AG09319 (cell line): ENCODE measurements at regions not wholly inside any gene's neighbourhood (a gene's known extent, or its start where the extent isn't known, plus 50 kb on each side); places are given as distances from the start of the nearest gene placed in this dataset.
A peak's percentile ranks its signal among the peaks of the same experiment; 100 is the strongest.

Source experiments
- DNase-seq: peaks from one replicate; pipeline ENCODE4 v3.0.0-alpha.2; 2010; ENCODE audit warnings: low read depth; ENCODE audit errors: extremely low read depth
- TF ChIP-seq, protein P1 (sequence below): IDR thresholded peaks from 2 replicates; pipeline ENCODE4 v1.5.1; 2011; ENCODE audit warnings: low read depth, mild to moderate bottlenecking, inconsistent platforms, low read length, moderate library complexity

DNA sequence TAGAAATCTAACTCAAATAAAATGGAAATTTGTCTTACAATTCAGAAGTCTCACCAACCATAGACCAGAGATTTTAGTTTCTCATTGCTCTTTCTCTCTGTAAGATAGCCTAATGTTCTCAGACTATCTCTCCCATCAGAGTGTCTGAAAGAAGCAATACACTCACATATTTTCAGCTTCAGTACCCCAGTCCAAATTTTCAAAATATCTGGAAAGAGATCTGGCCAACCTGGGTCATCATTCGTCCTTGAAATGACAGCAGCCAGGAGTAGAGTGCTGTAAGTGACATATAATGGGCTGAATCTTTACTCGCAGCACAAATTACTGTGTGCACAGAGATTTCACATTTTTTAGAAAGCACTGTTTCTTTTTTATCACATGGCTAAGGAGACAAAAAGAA, 313.3 kb upstream of the PRR16 start:
- DNase-seq: no peak
- TF ChIP-seq, protein P1, sequence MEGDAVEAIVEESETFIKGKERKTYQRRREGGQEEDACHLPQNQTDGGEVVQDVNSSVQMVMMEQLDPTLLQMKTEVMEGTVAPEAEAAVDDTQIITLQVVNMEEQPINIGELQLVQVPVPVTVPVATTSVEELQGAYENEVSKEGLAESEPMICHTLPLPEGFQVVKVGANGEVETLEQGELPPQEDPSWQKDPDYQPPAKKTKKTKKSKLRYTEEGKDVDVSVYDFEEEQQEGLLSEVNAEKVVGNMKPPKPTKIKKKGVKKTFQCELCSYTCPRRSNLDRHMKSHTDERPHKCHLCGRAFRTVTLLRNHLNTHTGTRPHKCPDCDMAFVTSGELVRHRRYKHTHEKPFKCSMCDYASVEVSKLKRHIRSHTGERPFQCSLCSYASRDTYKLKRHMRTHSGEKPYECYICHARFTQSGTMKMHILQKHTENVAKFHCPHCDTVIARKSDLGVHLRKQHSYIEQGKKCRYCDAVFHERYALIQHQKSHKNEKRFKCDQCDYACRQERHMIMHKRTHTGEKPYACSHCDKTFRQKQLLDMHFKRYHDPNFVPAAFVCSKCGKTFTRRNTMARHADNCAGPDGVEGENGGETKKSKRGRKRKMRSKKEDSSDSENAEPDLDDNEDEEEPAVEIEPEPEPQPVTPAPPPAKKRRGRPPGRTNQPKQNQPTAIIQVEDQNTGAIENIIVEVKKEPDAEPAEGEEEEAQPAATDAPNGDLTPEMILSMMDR: no peak

DNA sequence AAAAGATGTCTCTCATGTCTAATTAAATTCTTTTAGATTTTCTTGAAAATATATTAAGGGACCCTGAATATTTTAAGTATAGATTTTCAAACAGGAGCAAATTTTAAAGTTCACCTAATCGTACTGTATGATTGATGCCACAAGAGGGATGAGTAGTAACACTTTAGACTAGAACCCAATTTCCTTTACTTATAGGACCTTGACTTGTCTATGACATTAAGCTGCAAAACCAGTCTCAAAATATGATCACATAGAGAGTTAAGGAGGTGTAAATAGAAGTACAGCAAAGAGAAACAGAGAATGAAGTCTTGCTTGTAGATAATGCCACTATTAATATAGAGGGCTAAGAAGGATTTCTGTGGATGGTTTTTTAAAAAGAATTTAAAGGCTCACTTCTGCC, 312.9 kb upstream of the PRR16 start:
- DNase-seq: no peak
- TF ChIP-seq, protein P1: no peak

DNA sequence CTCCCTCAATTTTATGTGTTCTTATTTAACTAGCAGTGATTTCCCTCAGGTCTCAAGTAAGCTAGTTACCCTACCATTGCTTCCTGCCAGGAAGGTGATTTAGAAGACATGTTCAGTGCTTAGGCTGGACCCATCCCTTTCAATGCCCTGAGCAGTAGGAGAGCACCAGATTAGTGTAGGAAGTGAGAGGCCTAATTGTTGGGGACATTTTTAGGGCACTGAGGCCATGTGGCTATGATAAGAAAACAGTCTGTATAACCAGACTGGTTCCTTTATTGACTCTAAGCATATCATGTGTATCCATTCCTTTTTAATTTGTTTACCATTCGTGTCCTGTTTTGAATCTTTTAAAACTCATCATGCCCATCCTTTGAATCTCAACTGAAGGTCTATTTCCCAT, 312.3 kb upstream of the PRR16 start:
- no peak for DNase-seq
- TF ChIP-seq, protein P1: no peak

DNA sequence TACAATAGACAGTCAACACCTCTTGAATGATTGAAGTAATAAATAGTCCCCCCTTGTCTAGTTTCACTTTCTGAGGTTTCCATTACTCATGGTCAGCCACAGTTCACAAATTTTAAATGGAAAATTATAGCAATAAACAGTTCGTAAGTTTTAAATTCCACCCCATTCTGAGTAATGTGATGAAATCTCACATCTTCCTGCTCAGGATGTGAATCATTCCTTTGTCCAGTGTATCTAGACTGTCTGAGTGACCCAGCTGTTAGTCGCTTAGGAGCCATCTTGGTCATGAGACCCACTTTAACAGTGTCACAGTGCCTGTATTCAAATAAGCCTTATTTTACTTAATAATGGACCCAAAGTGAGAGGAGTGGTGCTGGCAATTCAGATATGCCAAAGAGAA, 311.6 kb upstream of the PRR16 start:
- DNase-seq: peak; percentile 43
- TF ChIP-seq, protein P1: no peak

DNA sequence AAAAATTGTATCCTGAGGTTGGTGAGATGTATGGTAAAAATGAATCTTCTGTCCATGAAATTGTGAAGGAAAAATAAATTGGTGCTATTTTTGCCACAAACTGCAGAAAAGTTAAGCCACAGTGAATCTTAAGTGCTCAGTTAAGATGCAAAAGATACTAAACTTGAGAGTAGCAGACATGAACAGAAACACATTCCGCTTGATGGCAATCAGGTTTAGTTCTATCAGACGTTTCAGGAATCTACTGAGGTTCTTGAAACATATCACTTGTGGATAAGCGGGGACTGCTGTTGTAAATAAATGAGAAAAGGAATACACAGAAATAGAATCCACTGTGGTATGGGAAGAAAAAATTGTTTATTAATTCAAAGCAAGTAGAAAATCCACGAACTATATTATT, 311.2 kb upstream of the PRR16 start:
- TF ChIP-seq, protein P1: no peak
- no peak for DNase-seq

DNA sequence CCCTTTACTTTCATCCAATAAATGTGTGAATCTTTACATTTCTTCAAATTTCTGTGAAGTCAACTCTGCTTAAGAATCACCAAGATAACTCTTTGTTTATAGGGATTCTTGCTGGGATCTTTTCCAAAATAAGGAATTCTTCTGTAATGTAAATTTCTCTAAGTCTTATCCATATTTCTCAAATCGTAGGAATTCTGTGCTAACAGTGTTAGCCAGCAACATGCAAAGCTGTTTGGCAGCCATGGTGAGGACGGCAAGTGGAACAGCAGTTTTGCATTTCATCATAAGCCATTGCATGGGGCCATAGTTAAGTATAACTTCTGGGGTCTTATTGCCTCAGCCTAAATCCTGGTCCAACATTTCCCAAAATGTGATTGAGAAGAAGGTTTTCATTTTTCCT, 310.5 kb upstream of the PRR16 start:
- TF ChIP-seq, protein P1: no peak
- no peak for DNase-seq

DNA sequence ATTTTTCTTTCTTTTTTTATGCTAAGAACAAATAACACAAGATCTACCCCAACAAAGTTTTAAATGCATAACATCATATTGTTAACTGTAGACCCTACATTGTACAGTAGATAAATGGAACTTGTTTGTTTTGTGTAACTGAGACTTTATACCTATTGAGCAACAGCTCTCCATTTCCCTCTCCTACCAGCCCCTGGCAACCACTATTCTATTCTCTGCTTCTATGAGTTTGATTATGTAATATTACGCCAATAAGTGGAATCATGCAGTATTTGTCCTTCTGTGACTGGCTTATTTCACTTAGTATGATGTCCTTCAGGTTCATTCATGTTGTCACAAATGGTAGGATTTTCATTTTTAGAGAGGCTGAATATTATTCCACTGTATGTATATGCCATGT, 308.2 kb upstream of the PRR16 start:
- TF ChIP-seq, protein P1: no peak
- no peak for DNase-seq
